ENCODE measurements at regions not wholly inside any gene's neighbourhood (a gene's known extent, or its start where the extent isn't known, plus 50 kb on each side); places are given as distances from the start of the nearest gene placed in this dataset.

- WGBS (ENCODE audit: insufficient coverage): 93% methylated on average over 4 of the region's 4 CpGs
- no peak overlapping the region for H3K27ac Mint-ChIP-seq
- no peak overlapping the region for H3K9ac ChIP-seq (ENCODE audit: insufficient read depth, low read length, poor library complexity, severe bottlenecking)
Measured at GRCh38 chr14:101000711-101001250, 97.3 kb upstream of the RTL1 start.

GRCh38 chr14:101001311-101002069, 98.0 kb upstream of the RTL1 start:
- Mint-ChIP-seq H3K27ac (no peak overlapping the region), H3K4me3 (no peak overlapping the region), H3K36me3 (peaks cover 0 to 2% of the 10 kb centered on the region in 2 donors), H3K27me3 (ENCODE audit: low read depth in 3 of 3) (peaks cover 4 to 21% (median 12%) of the 10 kb centered on the region in 3 donors), H3K4me1 (peaks cover 29% of the 10 kb centered on the region), H3K9me3 (peaks cover 0 to 7% (median 3%) of the 10 kb centered on the region in 7 donors)
- H3K9ac ChIP-seq (ENCODE audit: insufficient read depth, low read length, poor library complexity, severe bottlenecking): no peak overlapping the region
- no peak overlapping the region for H2AFZ ChIP-seq (ENCODE audit: insufficient read depth, low read depth, low read length, poor library complexity, severe bottlenecking)
- TF ChIP-seq, protein P1, sequence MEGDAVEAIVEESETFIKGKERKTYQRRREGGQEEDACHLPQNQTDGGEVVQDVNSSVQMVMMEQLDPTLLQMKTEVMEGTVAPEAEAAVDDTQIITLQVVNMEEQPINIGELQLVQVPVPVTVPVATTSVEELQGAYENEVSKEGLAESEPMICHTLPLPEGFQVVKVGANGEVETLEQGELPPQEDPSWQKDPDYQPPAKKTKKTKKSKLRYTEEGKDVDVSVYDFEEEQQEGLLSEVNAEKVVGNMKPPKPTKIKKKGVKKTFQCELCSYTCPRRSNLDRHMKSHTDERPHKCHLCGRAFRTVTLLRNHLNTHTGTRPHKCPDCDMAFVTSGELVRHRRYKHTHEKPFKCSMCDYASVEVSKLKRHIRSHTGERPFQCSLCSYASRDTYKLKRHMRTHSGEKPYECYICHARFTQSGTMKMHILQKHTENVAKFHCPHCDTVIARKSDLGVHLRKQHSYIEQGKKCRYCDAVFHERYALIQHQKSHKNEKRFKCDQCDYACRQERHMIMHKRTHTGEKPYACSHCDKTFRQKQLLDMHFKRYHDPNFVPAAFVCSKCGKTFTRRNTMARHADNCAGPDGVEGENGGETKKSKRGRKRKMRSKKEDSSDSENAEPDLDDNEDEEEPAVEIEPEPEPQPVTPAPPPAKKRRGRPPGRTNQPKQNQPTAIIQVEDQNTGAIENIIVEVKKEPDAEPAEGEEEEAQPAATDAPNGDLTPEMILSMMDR (IDR thresholded peaks at IDR 0.05): no peak
- no peaks in the 10 kb centered on the region for H3K79me2 ChIP-seq (ENCODE audit: insufficient read depth, low read length)
- peaks cover 26 to 30% of the 10 kb centered on the region in 2 donors for H3K4me1 ChIP-seq (ENCODE audit: control insufficient read depth in 1 of 2, insufficient read depth in 2 of 2, low read length in 2 of 2)
- peaks cover 0 to 6% of the 10 kb centered on the region in 2 donors for H3K27me3 ChIP-seq (ENCODE audit: control insufficient read depth in 2 of 2, insufficient read depth in 2 of 2, low read length in 2 of 2)
- H3K4me3 ChIP-seq (replicated peaks in 1 of 3; ENCODE audit: low read depth in 2 of 3, low read length in 3 of 3): no peak overlapping the region
- no peaks in the 10 kb centered on the region for H3K36me3 ChIP-seq (replicated peaks in 1 of 2; ENCODE audit: control insufficient read depth in 1 of 2, insufficient read depth in 2 of 2, low read length in 2 of 2)
- H3K9me3 ChIP-seq (replicated peaks in 1 of 2; ENCODE audit: control insufficient read depth in 1 of 2, insufficient read depth in 1 of 2, low read length in 2 of 2): no peaks in the 10 kb centered on the region
- H4K20me1 ChIP-seq (ENCODE audit: insufficient read depth, low read length): no peaks in the 10 kb centered on the region
- no peak overlapping the region for H3K4me2 ChIP-seq (replicated peaks; ENCODE audit: extremely low read depth, low read length, poor library complexity, severe bottlenecking)
- WGBS (ENCODE audit: insufficient coverage): 98% methylated on average over 10 of the region's 12 CpGs
- H3K27ac ChIP-seq (ENCODE audit: low read depth in 1 of 2, low read length in 2 of 2): no peak overlapping the region
- no peak for DNase-seq
- intact Hi-C loops (cut with micrococcal nuclease): no loop called here

More at GRCh38 chr14:101000711-101001250, 97.3 kb upstream of the RTL1 start:
- Mint-ChIP-seq H3K27me3 (ENCODE audit: low read depth in 3 of 3) (peaks cover 4 to 21% (median 12%) of the 10 kb centered on the region in 3 donors), H3K4me1 (peaks cover 22% of the 10 kb centered on the region), H3K9me3 (peaks cover 0 to 7% (median 4%) of the 10 kb centered on the region in 7 donors), H3K4me3 (peak overlapping the region in 1 of 2 donors; percentile 6), H3K36me3 (peaks cover 0 to 2% of the 10 kb centered on the region in 2 donors)
- DNase-seq: no peak
- Histone ChIP-seq H3K27ac (ENCODE audit: low read depth in 1 of 2, low read length in 2 of 2) (no peak overlapping the region), H3K4me1 (ENCODE audit: control insufficient read depth in 1 of 2, insufficient read depth in 2 of 2, low read length in 2 of 2) (peaks cover 18 to 23% of the 10 kb centered on the region in 2 donors), H3K4me3 (replicated peaks in 1 of 3; ENCODE audit: low read depth in 2 of 3, low read length in 3 of 3) (no peak overlapping the region), H3K4me2 (replicated peaks; ENCODE audit: extremely low read depth, low read length, poor library complexity, severe bottlenecking) (no peak overlapping the region), H2AFZ (ENCODE audit: insufficient read depth, low read depth, low read length, poor library complexity, severe bottlenecking) (no peak overlapping the region), H3K27me3 (ENCODE audit: control insufficient read depth in 2 of 2, insufficient read depth in 2 of 2, low read length in 2 of 2) (peaks cover 0 to 6% of the 10 kb centered on the region in 2 donors), H3K9me3 (replicated peaks in 1 of 2; ENCODE audit: control insufficient read depth in 1 of 2, insufficient read depth in 1 of 2, low read length in 2 of 2) (no peaks in the 10 kb centered on the region), H3K36me3 (replicated peaks in 1 of 2; ENCODE audit: control insufficient read depth in 1 of 2, insufficient read depth in 2 of 2, low read length in 2 of 2) (no peaks in the 10 kb centered on the region), H3K79me2 (ENCODE audit: insufficient read depth, low read length) (no peaks in the 10 kb centered on the region), H4K20me1 (ENCODE audit: insufficient read depth, low read length) (no peaks in the 10 kb centered on the region)
- TF ChIP-seq, protein P1 (IDR thresholded peaks at IDR 0.05): no peak
- intact Hi-C loops (cut with micrococcal nuclease): no loop called here

Data from CD14-positive monocyte (primary cell).